OCI-LY3 (cell line): ENCODE measurements at regions not wholly inside any gene's neighbourhood (a gene's known extent, or its start where the extent isn't known, plus 50 kb on each side); places are given as distances from the start of the nearest gene placed in this dataset.

Source experiments
- H2AFZ ChIP-seq: fragments of 200-600, 300-600 bp; shearing (Covaris generic); 2 replicates; pipeline ENCODE4 v1.6.0; 2014; ENCODE audit warnings: antibody characterized with exemption, low read depth, low read length
- H3K27ac ChIP-seq: fragments of 200-600, 300-600 bp; sonication (generic); 2 replicates; pipeline ENCODE4 v1.5.1; 2014; ENCODE audit warnings: mild to moderate bottlenecking, low read length, moderate library complexity, mixed read lengths
- H3K27me3 ChIP-seq: fragments of 200-600, 300-600 bp; sonication (generic); 2 replicates; pipeline ENCODE4 v1.6.1; 2014; ENCODE audit warnings: low read depth, low read length, mixed read lengths
- H3K36me3 ChIP-seq: fragments of 200-600, 300-600 bp; sonication (generic); replicated peaks from 2 replicates; pipeline ENCODE3; 2014; ENCODE audit warnings: low read depth, low read length, mixed read lengths
- H3K4me1 ChIP-seq: fragments of 300-600, 200-600 bp; sonication (generic); 2 replicates; pipeline ENCODE4 v1.6.1; 2014; ENCODE audit warnings: low read length, mixed read lengths
- H3K4me2 ChIP-seq: fragments of 200-600, 300-600 bp; sonication (generic); 2 replicates; pipeline ENCODE4 v1.6.1; 2014; ENCODE audit warnings: low read length, mixed read lengths
- H3K4me3 ChIP-seq: fragments of 300-600, 200-600 bp; sonication (generic); 2 replicates; pipeline ENCODE4 v1.5.1; 2014; ENCODE audit warnings: antibody characterized with exemption, mild to moderate bottlenecking, low read length, moderate library complexity
- H3K79me2 ChIP-seq: fragments of 300-600, 200-600 bp; shearing (Covaris generic); 2 replicates; pipeline ENCODE4 v1.6.1; 2014; ENCODE audit warnings: mild to moderate bottlenecking, low read length, mixed read lengths
- H3K9ac ChIP-seq: fragments of 300-600, 200-600 bp; shearing (Covaris generic); 2 replicates; pipeline ENCODE4 v1.6.0; 2014; ENCODE audit warnings: mild to moderate bottlenecking, low read length, moderate library complexity
- H3K9me3 ChIP-seq: fragments of 200-600, 300-600 bp; shearing (Covaris generic); 2 replicates; pipeline ENCODE4 v1.6.1; 2014; ENCODE audit warnings: low read length, mixed read lengths; ENCODE audit not compliant: insufficient read depth
- H4K20me1 ChIP-seq: fragments of 200-600, 300-600 bp; sonication (generic); 2 replicates; pipeline ENCODE4 v1.6.1; 2016; ENCODE audit warnings: low read length, mixed read lengths; ENCODE audit not compliant: insufficient read depth
- CTCF ChIP-seq: fragments of 200-600, 300-600 bp; sonication (generic); IDR thresholded peaks from 2 replicates; pipeline ENCODE4 v1.5.1; 2014; ENCODE audit warnings: antibody characterized with exemption, low read length, low read depth
- EZH2phosphoT487 ChIP-seq: fragments of 200-600 bp; shearing (Covaris generic); IDR thresholded peaks from 2 replicates; pipeline ENCODE4 v1.6.1; 2018; ENCODE audit warnings: antibody characterized with exemption, mixed run types, low read depth

- Histone ChIP-seq H3K27ac (no peak overlapping the region), H3K9me3 (no peaks in the 10 kb centered on the region)
- TF ChIP-seq CTCF: no peak
- TF ChIP-seq EZH2phosphoT487: no peak
Observed at GRCh38 chr2:234733795-234734600, 217.8 kb upstream of the SH3BP4 start.

DNA sequence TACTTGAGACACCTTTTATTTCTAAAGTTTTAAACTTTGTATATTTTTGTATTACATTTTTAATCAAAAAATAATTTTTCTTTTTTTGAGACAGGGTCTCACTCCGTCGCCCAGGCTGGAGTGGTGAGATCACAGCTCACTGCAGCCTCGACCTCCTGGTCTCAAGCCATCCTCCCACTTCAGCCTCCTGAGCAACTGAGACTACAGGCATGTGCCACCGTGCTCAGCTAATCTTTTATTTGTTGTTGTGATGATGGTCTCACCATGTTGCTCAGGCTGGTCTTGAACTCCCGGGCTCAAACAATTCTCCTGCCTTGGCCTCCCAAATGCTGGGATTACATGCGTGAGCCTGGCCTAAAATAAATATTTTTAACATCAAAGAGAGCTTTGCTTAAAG lies 218.7 kb upstream of the SH3BP4 start:
- no peaks in the 10 kb centered on the region for H3K27me3 ChIP-seq
- TF ChIP-seq EZH2phosphoT487 (no peak), CTCF (no peak)
- H3K4me1 ChIP-seq: no peaks in the 10 kb centered on the region
- H3K4me2 ChIP-seq: no peak overlapping the region
- H4K20me1 ChIP-seq: no peaks in the 10 kb centered on the region
- no peak overlapping the region for H3K27ac ChIP-seq
- no peaks in the 10 kb centered on the region for H3K36me3 ChIP-seq
- no peak overlapping the region for H3K4me3 ChIP-seq
- no peaks in the 10 kb centered on the region for H3K79me2 ChIP-seq
- no peak overlapping the region for H3K9ac ChIP-seq
- H2AFZ ChIP-seq: no peak overlapping the region
- no peaks in the 10 kb centered on the region for H3K9me3 ChIP-seq

More at GRCh38 chr2:234733795-234734600, 217.8 kb upstream of the SH3BP4 start:
- Histone ChIP-seq H3K4me1 (no peaks in the 10 kb centered on the region), H3K4me3 (no peak overlapping the region), H3K79me2 (no peaks in the 10 kb centered on the region), H3K4me2 (no peak overlapping the region), H3K36me3 (no peaks in the 10 kb centered on the region), H2AFZ (no peak overlapping the region), H3K9ac (no peak overlapping the region), H3K27me3 (no peaks in the 10 kb centered on the region), H4K20me1 (no peaks in the 10 kb centered on the region)

DNA sequence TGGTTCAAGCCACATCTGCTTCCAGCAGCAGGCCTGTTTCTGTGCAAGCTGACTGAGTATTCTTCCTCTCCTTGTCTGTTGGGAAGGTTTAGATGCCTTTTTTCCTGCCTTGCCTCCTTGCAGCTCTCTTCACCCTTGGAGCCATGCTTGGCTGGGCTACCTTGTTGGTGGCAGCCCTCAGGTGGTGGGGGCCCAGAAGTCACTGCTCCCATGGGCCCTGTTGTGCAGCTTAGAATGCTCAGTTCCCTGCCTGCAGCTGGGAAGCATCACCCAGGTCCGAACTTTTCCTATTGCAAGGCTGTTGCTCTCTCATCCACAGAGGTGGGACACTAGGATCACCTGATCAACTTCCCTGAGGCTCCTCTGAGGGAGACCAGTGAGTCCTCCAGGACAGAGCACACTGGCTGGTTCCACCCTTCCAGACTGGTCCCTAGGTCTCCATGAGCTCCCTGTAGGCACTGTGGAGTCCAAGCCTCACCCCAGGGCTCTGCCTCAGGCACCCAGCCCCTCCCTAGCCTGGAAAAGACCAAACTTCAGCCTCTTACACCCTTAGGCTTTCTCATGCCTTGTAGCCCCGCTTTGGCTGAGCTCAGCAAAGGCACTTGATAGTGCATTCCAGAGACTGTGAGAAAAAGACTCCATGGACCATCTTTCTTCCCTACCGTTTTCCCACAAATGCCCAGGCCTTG lies 219.3 kb upstream of the SH3BP4 start:
- no peak overlapping the region for H3K4me2 ChIP-seq
- H2AFZ ChIP-seq: no peak overlapping the region
- no peaks in the 10 kb centered on the region for H3K9me3 ChIP-seq
- H3K79me2 ChIP-seq: no peaks in the 10 kb centered on the region
- H3K27ac ChIP-seq: no peak overlapping the region
- H3K9ac ChIP-seq: no peak overlapping the region
- no peak overlapping the region for H3K4me3 ChIP-seq
- H3K4me1 ChIP-seq: no peaks in the 10 kb centered on the region
- no peaks in the 10 kb centered on the region for H4K20me1 ChIP-seq
- TF ChIP-seq EZH2phosphoT487: no peak
- TF ChIP-seq CTCF: no peak
- H3K27me3 ChIP-seq: no peaks in the 10 kb centered on the region
- no peaks in the 10 kb centered on the region for H3K36me3 ChIP-seq

- no peak overlapping the region for H3K4me3 ChIP-seq
- no peak overlapping the region for H3K27ac ChIP-seq
- no peaks in the 10 kb centered on the region for H3K27me3 ChIP-seq
- H3K4me2 ChIP-seq: no peak overlapping the region
- no peaks in the 10 kb centered on the region for H3K9me3 ChIP-seq
- no peaks in the 10 kb centered on the region for H4K20me1 ChIP-seq
- no peak overlapping the region for H3K9ac ChIP-seq
- H3K79me2 ChIP-seq: no peaks in the 10 kb centered on the region
- H3K36me3 ChIP-seq: no peaks in the 10 kb centered on the region
- no peak for TF ChIP-seq EZH2phosphoT487
- TF ChIP-seq CTCF: no peak
- no peaks in the 10 kb centered on the region for H3K4me1 ChIP-seq
- no peak overlapping the region for H2AFZ ChIP-seq
Observed at GRCh38 chr2:234731236-234731635, 220.6 kb upstream of the SH3BP4 start.
